ENCODE measurements at regions not wholly inside any gene's neighbourhood (a gene's known extent, or its start where the extent isn't known, plus 50 kb on each side); places are given as distances from the start of the nearest gene placed in this dataset.

DNA sequence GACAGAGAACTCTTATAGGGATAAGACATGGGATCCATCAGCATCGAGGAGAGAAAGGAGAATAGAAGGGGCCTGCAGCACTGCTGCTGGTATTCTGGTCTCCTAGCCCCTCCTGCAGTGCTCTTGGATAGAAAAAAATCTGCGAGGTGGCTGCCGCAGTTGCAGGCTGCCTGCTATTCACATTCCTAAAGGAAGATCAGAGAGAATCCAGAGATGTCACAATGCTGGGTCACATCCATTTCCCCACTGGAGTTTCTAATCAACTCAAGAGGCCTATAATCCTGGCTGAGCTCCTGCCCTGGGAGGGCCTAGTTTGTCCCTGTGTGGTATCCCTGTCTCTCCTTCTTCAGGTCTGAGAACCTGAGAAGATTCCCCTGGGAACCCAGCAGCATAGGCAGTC, 357.8 kb downstream of the MAFB start:
- H3K9me3 ChIP-seq (ENCODE audit: control insufficient read depth, insufficient read depth, low read depth, low read length) = no peaks in the 10 kb centered on the region
- POLR2A ChIA-PET = no interaction called here
- CTCF ChIA-PET = no interaction called here
- no peaks in the 10 kb centered on the region for H3K36me3 ChIP-seq (ENCODE audit: control insufficient read depth in 2 of 2, insufficient read depth in 1 of 2, low read length in 2 of 2)
- no peak overlapping the region for H3K27ac ChIP-seq (ENCODE audit: extremely low read depth, low read depth, low read length)
- H3K4me1 ChIP-seq (ENCODE audit: control insufficient read depth, insufficient read depth, low read length) = no peaks in the 10 kb centered on the region
- no peak overlapping the region for H3K4me3 ChIP-seq (ENCODE audit: low read depth, low read length)
- TF ChIP-seq HOXC10 (CRISPR knock-in tag; IDR thresholded peaks at IDR 0.05) (no peak), TCF7L2 (IDR thresholded peaks at IDR 0.05; ENCODE audit: borderline replicate concordance, low read depth, low read length) (no peak), ZXDB (tag by site-specific recombination; IDR thresholded peaks at IDR 0.05) (no peak), ZBTB17 (tag by site-specific recombination; IDR thresholded peaks at IDR 0.05) (no peak), GLIS1 (tag by site-specific recombination; IDR thresholded peaks at IDR 0.05) (peak; percentile 46), ZNF624 (tag by site-specific recombination; IDR thresholded peaks at IDR 0.05) (no peak), PRDM1 (tag by site-specific recombination; IDR thresholded peaks at IDR 0.05) (no peak)
- TF ChIP-seq, protein P1, sequence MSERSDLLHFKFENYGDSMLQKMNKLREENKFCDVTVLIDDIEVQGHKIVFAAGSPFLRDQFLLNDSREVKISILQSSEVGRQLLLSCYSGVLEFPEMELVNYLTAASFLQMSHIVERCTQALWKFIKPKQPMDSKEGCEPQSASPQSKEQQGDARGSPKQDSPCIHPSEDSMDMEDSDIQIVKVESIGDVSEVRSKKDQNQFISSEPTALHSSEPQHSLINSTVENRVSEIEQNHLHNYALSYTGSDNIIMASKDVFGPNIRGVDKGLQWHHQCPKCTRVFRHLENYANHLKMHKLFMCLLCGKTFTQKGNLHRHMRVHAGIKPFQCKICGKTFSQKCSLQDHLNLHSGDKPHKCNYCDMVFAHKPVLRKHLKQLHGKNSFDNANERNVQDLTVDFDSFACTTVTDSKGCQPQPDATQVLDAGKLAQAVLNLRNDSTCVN (tag by site-specific recombination; optimal IDR thresholded peaks at IDR 0.05) = no peak

DNA sequence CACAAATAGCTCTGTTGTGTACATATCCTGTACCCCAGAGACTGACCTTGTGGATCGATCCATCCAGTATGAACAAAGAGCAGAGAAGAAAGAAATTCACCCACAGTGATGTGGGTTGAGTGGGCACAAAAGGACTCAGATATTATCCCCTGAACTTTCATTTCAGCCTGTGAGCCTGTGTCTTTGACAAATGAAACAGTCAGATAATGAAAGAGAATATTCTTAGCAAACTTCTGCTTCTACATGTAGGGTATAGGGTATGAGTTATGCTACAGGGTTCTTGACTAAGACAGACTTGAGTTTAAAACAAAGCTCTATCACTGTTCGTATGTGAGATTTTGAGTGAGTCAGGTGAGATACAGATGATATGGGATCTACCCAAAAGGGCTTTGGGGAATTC, 359.7 kb downstream of the MAFB start:
- no peak overlapping the region for H3K4me3 ChIP-seq (ENCODE audit: low read depth, low read length)
- no peaks in the 10 kb centered on the region for H3K4me1 ChIP-seq (ENCODE audit: control insufficient read depth, insufficient read depth, low read length)
- CTCF ChIA-PET = no interaction called here
- H3K36me3 ChIP-seq (ENCODE audit: control insufficient read depth in 2 of 2, insufficient read depth in 1 of 2, low read length in 2 of 2) = no peaks in the 10 kb centered on the region
- TF ChIP-seq SP7 (tag by site-specific recombination; IDR thresholded peaks at IDR 0.05) = no peak
- POLR2A ChIA-PET = no interaction called here
- no peak overlapping the region for H3K27ac ChIP-seq (ENCODE audit: extremely low read depth, low read depth, low read length)
- no peaks in the 10 kb centered on the region for H3K9me3 ChIP-seq (ENCODE audit: control insufficient read depth, insufficient read depth, low read depth, low read length)

DNA sequence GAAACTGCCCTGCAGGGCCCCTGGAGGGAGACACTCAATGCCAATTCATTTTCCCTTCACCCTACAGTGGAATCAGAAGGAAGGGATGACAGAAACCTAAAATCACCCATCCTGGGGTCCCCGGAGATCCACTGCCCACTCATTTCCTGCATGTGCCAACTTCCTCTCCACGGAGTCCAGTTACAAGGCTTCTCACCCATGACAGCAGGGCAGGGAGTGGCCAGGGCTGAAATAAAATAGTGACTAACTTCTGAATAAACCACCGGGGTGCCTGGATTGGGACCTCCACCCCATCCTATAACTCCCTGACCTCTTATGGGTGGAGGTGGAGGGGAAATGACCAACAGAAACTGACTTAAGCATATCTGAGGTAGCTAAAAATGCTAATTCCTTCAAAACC, 362.3 kb downstream of the MAFB start:
- TF ChIP-seq, protein P2, sequence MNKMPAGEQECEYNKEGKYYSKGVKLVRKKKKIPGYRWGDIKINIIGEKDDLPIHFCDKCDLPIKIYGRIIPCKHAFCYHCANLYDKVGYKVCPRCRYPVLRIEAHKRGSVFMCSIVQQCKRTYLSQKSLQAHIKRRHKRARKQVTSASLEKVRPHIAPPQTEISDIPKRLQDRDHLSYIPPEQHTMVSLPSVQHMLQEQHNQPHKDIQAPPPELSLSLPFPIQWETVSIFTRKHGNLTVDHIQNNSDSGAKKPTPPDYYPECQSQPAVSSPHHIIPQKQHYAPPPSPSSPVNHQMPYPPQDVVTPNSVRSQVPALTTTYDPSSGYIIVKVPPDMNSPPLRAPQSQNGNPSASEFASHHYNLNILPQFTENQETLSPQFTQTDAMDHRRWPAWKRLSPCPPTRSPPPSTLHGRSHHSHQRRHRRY (tag by site-specific recombination; IDR thresholded peaks at IDR 0.05) = no peak
- no peak for TF ChIP-seq ZNF629 (tag by site-specific recombination; IDR thresholded peaks at IDR 0.05)
- no peak for TF ChIP-seq ZNF140 (tag by site-specific recombination; IDR thresholded peaks at IDR 0.05)
- no peak for TF ChIP-seq ZNF664 (tag by site-specific recombination; IDR thresholded peaks at IDR 0.05)
- Histone ChIP-seq H3K27ac (ENCODE audit: extremely low read depth, low read depth, low read length) (no peak overlapping the region), H3K4me3 (ENCODE audit: low read depth, low read length) (no peak overlapping the region), H3K4me1 (ENCODE audit: control insufficient read depth, insufficient read depth, low read length) (no peaks in the 10 kb centered on the region), H3K9me3 (ENCODE audit: control insufficient read depth, insufficient read depth, low read depth, low read length) (no peaks in the 10 kb centered on the region), H3K36me3 (ENCODE audit: control insufficient read depth in 2 of 2, insufficient read depth in 1 of 2, low read length in 2 of 2) (no peaks in the 10 kb centered on the region)
- ChIA-PET CTCF (no interaction called here), POLR2A (no interaction called here)

DNA sequence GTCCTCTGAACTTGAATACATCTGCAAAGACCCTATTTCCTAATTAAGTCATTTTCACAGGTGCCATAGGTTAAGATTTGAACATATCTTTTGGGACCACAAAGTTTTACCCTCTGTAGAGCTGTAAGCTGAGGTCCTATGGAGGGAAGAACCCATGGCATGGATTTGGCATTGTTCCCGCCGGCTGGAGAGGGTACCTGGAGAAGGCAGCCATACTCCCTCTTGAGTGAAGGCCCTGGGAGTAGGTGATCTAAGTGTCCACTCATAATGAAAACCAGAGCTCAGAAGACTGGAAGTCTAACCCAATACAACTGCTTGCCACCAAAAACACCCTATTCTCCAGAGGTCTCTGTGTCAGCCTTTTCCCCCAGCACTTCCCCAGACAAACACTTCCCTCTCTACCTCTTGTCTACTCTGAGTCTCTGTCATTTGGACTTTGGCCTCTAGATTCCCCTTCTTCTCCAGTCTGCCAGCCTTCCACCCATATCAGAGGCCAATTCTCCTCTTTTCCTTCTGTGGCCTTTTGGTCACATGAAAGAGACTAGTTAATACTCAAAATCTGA, 363.9 kb downstream of the MAFB start:
- H3K4me1 ChIP-seq (ENCODE audit: control insufficient read depth, insufficient read depth, low read length) = no peaks in the 10 kb centered on the region
- CTCF ChIA-PET = no interaction called here
- H3K4me3 ChIP-seq (ENCODE audit: low read depth, low read length) = no peak overlapping the region
- no peaks in the 10 kb centered on the region for H3K9me3 ChIP-seq (ENCODE audit: control insufficient read depth, insufficient read depth, low read depth, low read length)
- POLR2A ChIA-PET = no interaction called here
- H3K36me3 ChIP-seq (ENCODE audit: control insufficient read depth in 2 of 2, insufficient read depth in 1 of 2, low read length in 2 of 2) = no peaks in the 10 kb centered on the region
- no peak overlapping the region for H3K27ac ChIP-seq (ENCODE audit: extremely low read depth, low read depth, low read length)
- TF ChIP-seq ZNF514 (tag by site-specific recombination; IDR thresholded peaks at IDR 0.05) (no peak), ZBTB1 (tag by site-specific recombination; IDR thresholded peaks at IDR 0.05) (no peak), OVOL3 (tag by site-specific recombination; IDR thresholded peaks at IDR 0.05) (no peak), ZNF175 (tag by site-specific recombination; IDR thresholded peaks at IDR 0.05) (no peak), ZSCAN30 (tag by site-specific recombination; IDR thresholded peaks at IDR 0.05) (no peak), ZNF623 (tag by site-specific recombination; IDR thresholded peaks at IDR 0.05) (no peak), ZNF555 (tag by site-specific recombination; conservative IDR thresholded peaks at IDR 0.05) (no peak), GLI2 (tag by site-specific recombination; IDR thresholded peaks at IDR 0.05; ENCODE audit: borderline replicate concordance, low read depth) (no peak), PRDM1 (tag by site-specific recombination; IDR thresholded peaks at IDR 0.05) (no peak)
- TF ChIP-seq, protein P3, sequence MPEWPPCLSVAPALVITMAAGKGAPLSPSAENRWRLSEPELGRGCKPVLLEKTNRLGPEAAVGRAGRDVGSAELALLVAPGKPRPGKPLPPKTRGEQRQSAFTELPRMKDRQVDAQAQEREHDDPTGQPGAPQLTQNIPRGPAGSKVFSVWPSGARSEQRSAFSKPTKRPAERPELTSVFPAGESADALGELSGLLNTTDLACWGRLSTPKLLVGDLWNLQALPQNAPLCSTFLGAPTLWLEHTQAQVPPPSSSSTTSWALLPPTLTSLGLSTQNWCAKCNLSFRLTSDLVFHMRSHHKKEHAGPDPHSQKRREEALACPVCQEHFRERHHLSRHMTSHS (tag by site-specific recombination; IDR thresholded peaks at IDR 0.05) = no peak
- TF ChIP-seq, protein P4, sequence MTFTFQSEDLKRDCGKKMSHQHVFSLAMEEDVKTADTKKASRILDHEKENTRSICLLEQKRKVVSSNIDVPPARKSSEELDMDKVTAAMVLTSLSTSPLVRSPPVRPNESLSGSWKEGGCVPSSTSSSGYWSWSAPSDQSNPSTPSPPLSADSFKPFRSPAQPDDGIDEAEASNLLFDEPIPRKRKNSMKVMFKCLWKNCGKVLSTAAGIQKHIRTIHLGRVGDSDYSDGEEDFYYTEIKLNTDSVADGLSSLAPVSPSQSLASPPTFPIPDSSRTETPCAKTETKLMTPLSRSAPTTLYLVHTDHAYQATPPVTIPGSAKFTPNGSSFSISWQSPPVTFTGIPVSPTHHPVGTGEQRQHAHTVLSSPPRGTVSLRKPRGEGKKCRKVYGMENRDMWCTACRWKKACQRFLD (tag by site-specific recombination; IDR thresholded peaks at IDR 0.05) = no peak
- TF ChIP-seq, protein P5, sequence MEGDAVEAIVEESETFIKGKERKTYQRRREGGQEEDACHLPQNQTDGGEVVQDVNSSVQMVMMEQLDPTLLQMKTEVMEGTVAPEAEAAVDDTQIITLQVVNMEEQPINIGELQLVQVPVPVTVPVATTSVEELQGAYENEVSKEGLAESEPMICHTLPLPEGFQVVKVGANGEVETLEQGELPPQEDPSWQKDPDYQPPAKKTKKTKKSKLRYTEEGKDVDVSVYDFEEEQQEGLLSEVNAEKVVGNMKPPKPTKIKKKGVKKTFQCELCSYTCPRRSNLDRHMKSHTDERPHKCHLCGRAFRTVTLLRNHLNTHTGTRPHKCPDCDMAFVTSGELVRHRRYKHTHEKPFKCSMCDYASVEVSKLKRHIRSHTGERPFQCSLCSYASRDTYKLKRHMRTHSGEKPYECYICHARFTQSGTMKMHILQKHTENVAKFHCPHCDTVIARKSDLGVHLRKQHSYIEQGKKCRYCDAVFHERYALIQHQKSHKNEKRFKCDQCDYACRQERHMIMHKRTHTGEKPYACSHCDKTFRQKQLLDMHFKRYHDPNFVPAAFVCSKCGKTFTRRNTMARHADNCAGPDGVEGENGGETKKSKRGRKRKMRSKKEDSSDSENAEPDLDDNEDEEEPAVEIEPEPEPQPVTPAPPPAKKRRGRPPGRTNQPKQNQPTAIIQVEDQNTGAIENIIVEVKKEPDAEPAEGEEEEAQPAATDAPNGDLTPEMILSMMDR (tag by site-specific recombination; IDR thresholded peaks at IDR 0.05) = no peak

Data from HEK293 (cell line).